ENCODE measurements at regions not wholly inside any gene's neighbourhood (a gene's known extent, or its start where the extent isn't known, plus 50 kb on each side); places are given as distances from the start of the nearest gene placed in this dataset.

GRCh38 chr16:88323041-88323440, 59.7 kb upstream of the ZNF469 start:
- no peak overlapping the region for H2AFZ ChIP-seq (ENCODE audit: low read length)
- no peak overlapping the region for H4K8ac ChIP-seq (ENCODE audit: extremely low read depth, insufficient read depth, low read length)
- H2BK120ac ChIP-seq (replicated peaks; ENCODE audit: low read depth, low read length) = no peak overlapping the region
- H3K4me3 ChIP-seq (ENCODE audit: extremely low read depth in 1 of 4, insufficient read depth in 2 of 4, low read depth in 3 of 4, low read length in 4 of 4) = no peak overlapping the region
- H3K4ac ChIP-seq (replicated peaks; ENCODE audit: insufficient read length, low read depth, low read length) = no peak overlapping the region
- H3K56ac ChIP-seq (replicated peaks; ENCODE audit: insufficient read length, low read depth, low read length) = no peak overlapping the region
- no peaks in the 10 kb centered on the region for H3K23me2 ChIP-seq (ENCODE audit: low read depth, low read length)
- H3K4me2 ChIP-seq (ENCODE audit: insufficient read depth in 1 of 2, low read depth in 2 of 2, low read length in 2 of 2) = no peak overlapping the region
- H2BK20ac ChIP-seq (ENCODE audit: low read length) = no peak overlapping the region
- H3K79me1 ChIP-seq (ENCODE audit: low read depth, low read length) = no peaks in the 10 kb centered on the region
- 92% methylated on average over 9 of the region's 9 CpGs; no CpG with 5 or more reads in 1 of the 2 experiments for WGBS, 2 experiments (ENCODE audit: extremely low coverage in 1 of 2, insufficient coverage in 1 of 2, insufficient read length in 1 of 2, insufficient replicate concordance in 2 of 2, low coverage in 1 of 2, low lambda C conversion rate in 2 of 2, missing lambda C conversion rate in 1 of 2)
- ChIA-PET POLR2A (ENCODE audit: partially characterized antibody) (no interaction called here), CTCF (ENCODE audit: partially characterized antibody) (interaction anchor here (0.8 to 1.2 kb wide), 2 partner anchors 15 to 36 kb away, joined by 3 to 5 read pairs; no protein-coding TSS in a partner anchor)
- H3K18ac ChIP-seq (ENCODE audit: extremely low read depth, low read length) = no peak overlapping the region
- H3K14ac ChIP-seq (ENCODE audit: insufficient read length) = no peak overlapping the region
- FAIRE-seq (no peak), DNase-seq (ENCODE audit: low read depth in 1 of 2, low spot score in 2 of 2) (no peak)
- H2AK5ac ChIP-seq (ENCODE audit: low read depth, low read length) = no peak overlapping the region
- H2BK12ac ChIP-seq (ENCODE audit: low read depth, low read length) = no peak overlapping the region
- no peak overlapping the region for H2BK5ac ChIP-seq (ENCODE audit: low read depth, low read length)
- no peak overlapping the region for H4K5ac ChIP-seq (ENCODE audit: insufficient read length, low read depth, low read length)
- H2BK15ac ChIP-seq (ENCODE audit: low read length) = no peak overlapping the region
- H3K36me3 ChIP-seq (ENCODE audit: control insufficient read depth in 2 of 4, insufficient read depth in 4 of 4, low read length in 3 of 4) = no peaks in the 10 kb centered on the region
- no peak overlapping the region for H3K9ac ChIP-seq (replicated peaks in 1 of 4; ENCODE audit: extremely low read depth in 1 of 4, low read depth in 3 of 4, low read length in 3 of 4)
- H4K91ac ChIP-seq (replicated peaks; ENCODE audit: insufficient read length, low read length) = no peak overlapping the region
- H3K23ac ChIP-seq (ENCODE audit: insufficient read length) = no peak overlapping the region
- no peak overlapping the region for H3K27ac ChIP-seq (ENCODE audit: low read depth, low read length)
- no peaks in the 10 kb centered on the region for H3K27me3 ChIP-seq (replicated peaks in 1 of 4; ENCODE audit: control insufficient read depth in 3 of 4, extremely low read depth in 1 of 4, insufficient read depth in 3 of 4, low read length in 3 of 4)
- H4K20me1 ChIP-seq (replicated peaks in 1 of 2; ENCODE audit: control insufficient read depth in 1 of 2, insufficient read depth in 2 of 2, low read length in 2 of 2) = no peaks in the 10 kb centered on the region
- no peaks in the 10 kb centered on the region for H3K79me2 ChIP-seq (ENCODE audit: control insufficient read depth in 1 of 2, insufficient read depth in 2 of 2, low read length in 2 of 2)
- H3K9me3 ChIP-seq (ENCODE audit: insufficient read depth in 2 of 2, low read depth in 1 of 2, low read length in 1 of 2) = peaks cover 6 to 13% of the 10 kb centered on the region in 2 experiments; a peak in 2 of 4 replicates
- no peaks in the 10 kb centered on the region; a peak in 1 of 7 replicates for H3K4me1 ChIP-seq (replicated peaks in 1 of 4; ENCODE audit: control insufficient read depth in 3 of 4, insufficient read depth in 4 of 4, low read length in 3 of 4)
- TF ChIP-seq NANOG (IDR thresholded peaks at IDR 0.05; ENCODE audit: insufficient read depth, low read depth, low read length, poor library complexity, severe bottlenecking) = no peak
- no peak for TF ChIP-seq TCF12 (IDR thresholded peaks at IDR 0.05; ENCODE audit: low read depth, low read length)
- no peak for TF ChIP-seq POLR2AphosphoS5 (IDR thresholded peaks at IDR 0.05; ENCODE audit: low read depth, low read length)
- TF ChIP-seq SAP30 (IDR thresholded peaks at IDR 0.05; ENCODE audit: insufficient read depth, insufficient replicate concordance, low read length) = no peak
- no peak for TF ChIP-seq RFX5 (IDR thresholded peaks at IDR 0.05; ENCODE audit: borderline replicate concordance, low read depth, low read length)
- TF ChIP-seq ZNF274 (IDR thresholded peaks at IDR 0.05; ENCODE audit: borderline replicate concordance, extremely low read depth, low read length) = no peak
- TF ChIP-seq BCL11A (IDR thresholded peaks at IDR 0.05; ENCODE audit: low read depth in 2 of 2, low read length in 2 of 2) = no peak
- TF ChIP-seq YY1 (IDR thresholded peaks at IDR 0.05; ENCODE audit: low read depth, low read length) = no peak
- no peak for TF ChIP-seq FOSL1 (IDR thresholded peaks at IDR 0.05; ENCODE audit: insufficient read depth, low read depth, low read length)
- no peak for TF ChIP-seq RBBP5 (IDR thresholded peaks at IDR 0.05; ENCODE audit: borderline replicate concordance, low read depth, low read length)
- TF ChIP-seq GTF2F1 (IDR thresholded peaks at IDR 0.05; ENCODE audit: borderline replicate concordance, low read depth, low read length) = no peak
- no peak for TF ChIP-seq SP4 (IDR thresholded peaks at IDR 0.05; ENCODE audit: low read length)
- no peak for TF ChIP-seq CBX8 (IDR thresholded peaks at IDR 0.05; ENCODE audit: borderline replicate concordance, low read depth, low read length)

Data from H1 (cell line).